ENCODE measurements at regions not wholly inside any gene's neighbourhood (a gene's known extent, or its start where the extent isn't known, plus 50 kb on each side); places are given as distances from the start of the nearest gene placed in this dataset.
A peak's percentile ranks its signal among the peaks of the same experiment; 100 is the strongest.

- ATAC-seq (no peak), DNase-seq (ENCODE audit: low spot score) (no peak), FAIRE-seq (no peak)
- ChIA-PET CTCF (ENCODE audit: low intra/inter-chr PET ratio, low total read pairs) (no interaction called here), POLR2A (no interaction called here)
- Histone ChIP-seq H3K36me3 (replicated peaks in 1 of 2; ENCODE audit: control insufficient read depth in 1 of 2, insufficient read depth in 2 of 2, low read length in 2 of 2) (no peaks in the 10 kb centered on the region), H4K20me1 (ENCODE audit: insufficient read depth, low read length) (no peaks in the 10 kb centered on the region), H3K4me1 (ENCODE audit: insufficient read depth, low read length) (0 out of 2 replicates have a peak, but pooled peaks cover 4% of the 10 kb centered on the region), H3K9me3 (ENCODE audit: low read length) (no peaks in the 10 kb centered on the region), H3K79me2 (ENCODE audit: insufficient read depth, low read length) (no peaks in the 10 kb centered on the region), H3K27me3 (ENCODE audit: control insufficient read depth in 1 of 2, insufficient read depth in 2 of 2, low read length in 2 of 2) (no peaks in the 10 kb centered on the region), H3K27ac (ENCODE audit: extremely low read length, insufficient read depth, low read length) (no peak overlapping the region), H3K9ac (ENCODE audit: insufficient read depth, low read depth, low read length) (no peak overlapping the region), H2AFZ (ENCODE audit: low read length) (no peak overlapping the region), H3K4me3 (replicated peaks in 1 of 3; ENCODE audit: insufficient read depth in 1 of 3, low read depth in 2 of 3, low read length in 3 of 3) (no peak overlapping the region), H3K4me2 (ENCODE audit: low read depth, low read length) (no peak overlapping the region)
- no peak for TF ChIP-seq MIXL1 (CRISPR knock-in tag; IDR thresholded peaks at IDR 0.05)
- no peak for TF ChIP-seq ZNF280B (CRISPR knock-in tag; IDR thresholded peaks at IDR 0.05; ENCODE audit: borderline replicate concordance)
- TF ChIP-seq ZNF263 (CRISPR knock-in tag; IDR thresholded peaks at IDR 0.05) = no peak
- TF ChIP-seq MTA3 (CRISPR knock-in tag; IDR thresholded peaks at IDR 0.05) = no peak
- no peak for TF ChIP-seq ZBTB3 (CRISPR knock-in tag; IDR thresholded peaks at IDR 0.05; ENCODE audit: borderline replicate concordance, low read depth)
- no peak for TF ChIP-seq ZNF432 (CRISPR knock-in tag; IDR thresholded peaks at IDR 0.05; ENCODE audit: borderline replicate concordance)
- TF ChIP-seq ZNF337 (CRISPR knock-in tag; IDR thresholded peaks at IDR 0.05; ENCODE audit: borderline replicate concordance, low read depth) = no peak
- intact Hi-C loops (cut with micrococcal nuclease; ENCODE audit: unreplicated experiment) = no loop called here
- 22% methylated on average over 2 of the region's 2 CpGs for WGBS (ENCODE audit: low lambda C conversion rate)
- in situ Hi-C loops (cut with HindIII; ENCODE audit: extremely low pct_ligation_motif_present, low pct_unique_long_range_greater_than_20kb) = no loop called here
- no TSS peak for BruUV-seq (replicated peaks)
These were observed 347.4 kb upstream of the KLHL29 start for GRCh38 chr2:23037596-23037995.

- no peak for FAIRE-seq
- POLR2A ChIA-PET = no interaction called here
- CTCF ChIA-PET (ENCODE audit: low intra/inter-chr PET ratio, low total read pairs) = no interaction called here
- Histone ChIP-seq H3K27ac (ENCODE audit: extremely low read length, insufficient read depth, low read length) (no peak overlapping the region), H2AFZ (ENCODE audit: low read length) (no peak overlapping the region), H3K4me2 (ENCODE audit: low read depth, low read length) (no peak overlapping the region), H3K9me3 (ENCODE audit: low read length) (no peaks in the 10 kb centered on the region), H3K4me3 (replicated peaks in 1 of 3; ENCODE audit: insufficient read depth in 1 of 3, low read depth in 2 of 3, low read length in 3 of 3) (no peak overlapping the region), H3K36me3 (replicated peaks in 1 of 2; ENCODE audit: control insufficient read depth in 1 of 2, insufficient read depth in 2 of 2, low read length in 2 of 2) (no peaks in the 10 kb centered on the region), H3K9ac (ENCODE audit: insufficient read depth, low read depth, low read length) (no peak overlapping the region), H3K4me1 (ENCODE audit: insufficient read depth, low read length) (no peaks in the 10 kb centered on the region), H3K79me2 (ENCODE audit: insufficient read depth, low read length) (no peaks in the 10 kb centered on the region), H3K27me3 (ENCODE audit: control insufficient read depth in 1 of 2, insufficient read depth in 2 of 2, low read length in 2 of 2) (no peaks in the 10 kb centered on the region), H4K20me1 (ENCODE audit: insufficient read depth, low read length) (no peaks in the 10 kb centered on the region)
- TF ChIP-seq WIZ (CRISPR knock-in tag; IDR thresholded peaks at IDR 0.05) (no peak), RARA (CRISPR knock-in tag; IDR thresholded peaks at IDR 0.05) (0 out of 2 replicates have a peak, but pooled peaks have one; percentile 13)
- no peak for DNase-seq (ENCODE audit: low spot score)
- BruUV-seq (replicated peaks) = no TSS peak
- in situ Hi-C loops (cut with HindIII; ENCODE audit: extremely low pct_ligation_motif_present, low pct_unique_long_range_greater_than_20kb) = no loop called here
- intact Hi-C loops (cut with micrococcal nuclease; ENCODE audit: unreplicated experiment) = no loop called here
- WGBS (ENCODE audit: low lambda C conversion rate) = 0% methylated on average over 1 of the region's 1 CpG
- no peak; the same call in 2 of the 3 replicates for ATAC-seq
These were observed 343.5 kb upstream of the KLHL29 start for GRCh38 chr2:23041443-23041842.

Measured in HepG2 (cell line).